Loucy (cell line): ENCODE measurements at regions not wholly inside any gene's neighbourhood (a gene's known extent, or its start where the extent isn't known, plus 50 kb on each side); places are given as distances from the start of the nearest gene placed in this dataset.

Experiments used
- CTCF ChIP-seq: fragments of 200-600 bp; sonication (generic); conservative IDR thresholded peaks from 2 replicates; pipeline ENCODE4 v1.5.1; 2014; ENCODE audit warnings: mild to moderate bottlenecking, antibody characterized with exemption, low read length
- EZH2phosphoT487 ChIP-seq: fragments of 200-600 bp; IDR thresholded peaks from 2 replicates; pipeline ENCODE4 v1.6.1; 2018; ENCODE audit warnings: antibody characterized with exemption, mild to moderate bottlenecking, moderate library complexity, borderline replicate concordance

- TF ChIP-seq CTCF, result no peak
- TF ChIP-seq EZH2phosphoT487, result no peak
Observed at GRCh38 chr13:86121881-86122280, 322.7 kb upstream of the SLITRK6 start.
